Activated CD8-positive, alpha-beta memory T cell treated with anti-CD3 and anti-CD28 coated beads for 24 hours (primary cell): ENCODE measurements at regions not wholly inside any gene's neighbourhood (a gene's known extent, or its start where the extent isn't known, plus 50 kb on each side); places are given as distances from the start of the nearest gene placed in this dataset.

Source experiments
- DNase-seq: peaks from one replicate; pipeline ENCODE4 v3.0.0-alpha.2; 2020

DNA sequence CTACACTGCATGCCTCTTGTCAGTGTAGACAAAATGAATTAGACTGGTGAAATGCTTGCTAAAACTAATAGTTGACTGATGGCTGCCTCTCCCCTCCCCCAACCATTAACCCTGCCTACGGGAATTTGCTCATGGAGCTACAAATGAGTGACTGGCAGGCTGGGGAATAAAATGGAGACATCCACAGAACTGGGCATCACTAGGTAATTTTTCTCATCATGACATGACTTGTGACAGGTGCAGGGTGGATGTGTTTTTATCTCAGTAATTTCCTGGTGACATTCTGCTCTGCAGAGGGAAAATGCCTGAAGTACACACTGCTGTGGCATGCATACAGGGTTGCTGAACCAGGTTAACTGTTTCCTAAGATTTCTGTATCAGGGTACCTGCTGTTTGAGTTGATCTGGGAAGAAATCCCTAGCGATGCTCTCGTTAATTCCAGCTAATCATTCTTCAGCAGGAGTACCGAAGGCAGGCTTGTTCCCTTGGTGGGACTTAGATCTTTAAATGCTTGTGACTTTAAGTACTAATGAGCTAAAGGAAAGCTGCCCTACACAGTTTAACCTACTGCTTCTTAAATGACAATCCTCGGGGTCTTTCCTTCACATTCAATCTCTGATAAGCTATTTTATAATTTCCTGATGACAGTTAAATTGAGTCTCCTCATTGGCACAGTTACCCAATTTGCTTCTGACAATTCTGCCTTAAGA, 376.3 kb upstream of the LCORL start:
- no peak for DNase-seq

GRCh38 chr4:18394656-18395055, 373.1 kb upstream of the LCORL start:
- DNase-seq = no peak

DNA sequence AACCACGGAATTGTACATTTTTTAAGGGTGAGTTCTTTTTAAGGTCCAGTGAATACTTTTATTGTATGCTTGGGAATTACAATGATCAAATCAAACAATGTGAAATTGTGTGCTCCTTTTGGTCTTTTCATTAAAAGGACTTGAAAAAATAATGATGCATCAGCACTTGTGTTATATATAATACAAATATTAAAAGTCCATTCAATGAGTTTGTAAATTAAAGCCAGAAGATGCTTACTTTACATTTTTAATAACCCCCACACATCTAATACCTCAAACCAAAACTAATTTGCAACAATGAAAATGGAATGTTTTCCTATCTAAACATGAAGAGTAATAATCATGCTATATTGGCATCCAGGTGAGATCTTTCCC, 369.8 kb upstream of the LCORL start:
- DNase-seq = no peak

- DNase-seq = no peak
Observed at GRCh38 chr4:18390655-18391353, 369.2 kb upstream of the LCORL start.

DNA sequence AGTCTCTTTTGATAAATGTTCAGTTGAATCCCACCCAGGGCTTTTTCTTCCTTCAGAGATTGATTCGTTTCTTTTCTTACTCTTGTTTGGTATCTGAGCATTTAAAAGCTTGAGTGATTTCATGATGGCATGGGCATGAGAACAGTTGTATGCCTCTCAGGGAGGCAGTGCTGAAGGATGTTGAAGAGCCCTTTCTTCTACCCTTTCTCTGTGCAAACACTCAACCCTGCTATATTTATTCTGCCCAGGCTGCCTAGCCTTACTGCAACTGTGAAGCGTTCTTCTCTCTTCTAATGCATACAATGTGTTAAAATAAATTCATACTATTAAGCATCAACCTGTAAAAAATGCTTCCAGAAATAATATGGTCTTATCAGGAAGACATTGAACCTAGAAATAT, 367.6 kb upstream of the LCORL start:
- no peak for DNase-seq

DNA sequence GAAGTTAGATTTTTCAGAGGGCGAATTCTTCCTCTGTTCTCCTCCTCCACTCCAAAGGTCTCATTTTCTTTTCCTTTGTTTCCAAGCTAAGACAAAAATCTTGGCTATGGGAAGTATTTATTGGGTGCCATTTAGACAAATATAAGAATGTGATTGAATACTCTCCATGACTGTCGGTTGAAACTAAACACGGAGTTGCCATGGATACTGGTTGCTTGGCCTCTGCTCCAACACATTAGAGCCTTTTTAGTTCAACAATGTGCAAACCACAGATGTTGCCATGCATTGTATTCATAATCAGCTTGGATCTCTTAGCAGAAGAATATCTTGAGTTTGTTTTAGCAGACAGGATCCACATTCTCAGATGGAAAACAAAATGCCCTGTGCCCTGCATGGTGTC, 366.5 kb upstream of the LCORL start:
- no peak for DNase-seq

DNA sequence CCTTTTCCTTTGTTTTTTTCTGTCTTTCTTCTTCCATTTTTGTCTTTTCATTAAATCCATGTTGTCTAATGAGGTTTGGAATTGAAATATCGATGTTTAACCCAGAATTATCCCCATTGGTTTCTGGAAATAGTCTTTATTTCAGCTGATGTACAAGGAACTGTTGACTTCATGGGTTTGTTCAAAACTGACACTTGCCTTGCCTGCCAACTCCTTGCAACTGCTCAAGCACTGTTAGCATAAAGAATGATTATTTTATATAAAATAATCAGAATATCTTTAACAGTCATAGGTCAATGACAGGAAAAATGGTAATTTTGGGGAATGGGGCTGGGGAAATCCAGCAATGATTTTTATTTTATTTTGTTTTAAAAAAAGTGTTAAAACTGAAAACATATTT, 359.6 kb upstream of the LCORL start:
- DNase-seq = no peak

- no peak for DNase-seq
Observed at GRCh38 chr4:18369561-18369960, 348.0 kb upstream of the LCORL start.

DNA sequence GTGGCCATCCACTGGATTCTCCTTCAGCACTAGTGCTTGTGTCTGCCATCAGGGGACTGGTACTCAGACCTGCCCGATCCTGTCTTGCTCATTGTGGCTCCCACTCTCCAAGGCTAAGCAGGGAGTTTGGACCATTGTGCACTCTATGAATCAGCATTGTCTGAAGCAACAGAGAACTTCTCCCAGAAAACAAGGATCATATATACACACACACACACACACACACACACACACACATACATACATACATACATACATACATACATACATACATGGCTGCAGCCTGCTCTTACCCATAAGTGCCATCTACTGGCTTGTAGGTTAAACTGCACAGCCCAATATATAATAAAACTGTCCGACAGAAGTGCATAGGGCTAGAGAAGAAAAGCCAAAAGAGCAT, 345.3 kb upstream of the LCORL start:
- no peak for DNase-seq

DNA sequence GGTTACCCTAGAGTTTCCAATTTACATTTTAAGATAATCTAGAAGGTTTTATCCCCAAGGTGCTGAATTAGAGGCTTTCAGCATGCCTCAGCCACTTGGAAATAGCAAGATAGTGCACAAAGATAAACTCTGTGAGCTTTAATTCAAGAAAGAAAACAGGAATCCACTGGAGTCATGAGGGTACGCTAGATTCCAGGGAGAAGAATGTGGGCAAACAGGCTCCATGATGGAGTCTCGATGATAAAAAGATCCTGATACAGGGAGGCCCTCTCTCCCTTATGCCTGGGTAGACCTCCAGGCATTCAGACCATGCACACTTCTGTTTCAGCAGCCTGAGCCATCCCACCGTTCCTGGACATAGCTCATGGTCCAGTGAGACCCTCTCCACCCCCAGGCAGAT, 344.6 kb upstream of the LCORL start:
- no peak for DNase-seq

GRCh38 chr4:18343581-18343980, 322.0 kb upstream of the LCORL start:
- no peak for DNase-seq

DNA sequence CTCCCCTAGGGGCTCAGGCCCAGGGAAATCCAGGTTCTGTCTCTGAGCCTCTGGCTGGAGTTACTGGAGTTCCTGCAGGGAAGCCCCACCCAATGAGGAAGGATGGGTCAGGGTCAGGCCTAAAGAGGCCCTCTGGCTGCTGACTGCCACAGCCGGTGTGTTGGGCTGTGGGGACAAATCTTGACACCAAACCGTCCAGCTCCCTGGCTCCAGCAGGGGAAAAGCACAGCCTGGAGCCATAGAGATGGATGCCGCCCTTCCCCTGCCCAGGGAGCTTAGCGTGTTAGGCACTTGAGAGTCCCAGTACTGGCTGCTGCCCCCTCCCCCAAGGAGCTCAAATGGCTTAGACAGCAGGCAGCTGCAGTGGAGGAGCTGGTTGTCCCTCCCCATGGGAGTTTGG, 321.3 kb upstream of the LCORL start:
- no peak for DNase-seq

- no peak for DNase-seq
Observed at GRCh38 chr4:18321956-18322530, 300.5 kb upstream of the LCORL start.

GRCh38 chr4:18319431-18319830, 297.9 kb upstream of the LCORL start:
- DNase-seq = no peak

- no peak for DNase-seq
Observed at GRCh38 chr4:18318682-18319388, 297.3 kb upstream of the LCORL start.

DNA sequence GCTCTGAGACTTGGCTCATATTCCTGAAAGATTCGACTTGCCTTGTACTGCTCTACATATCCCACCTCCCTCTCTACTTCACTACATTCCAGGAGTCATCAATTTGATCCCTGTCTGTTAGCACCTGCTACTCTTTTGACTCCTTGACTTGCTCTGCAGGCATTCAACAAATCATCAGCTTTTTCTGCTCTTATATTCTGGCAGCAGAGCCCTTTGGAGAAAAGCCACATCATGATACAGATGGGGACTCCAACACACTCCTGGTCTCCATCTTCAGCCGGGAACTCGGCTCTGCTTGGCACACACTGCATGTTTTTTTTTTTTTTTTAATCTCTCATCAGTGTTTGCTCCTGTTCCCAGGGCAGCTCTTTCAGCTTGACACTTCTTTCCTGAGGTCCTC, 293.2 kb upstream of the LCORL start:
- no peak for DNase-seq

- no peak for DNase-seq
Observed at GRCh38 chr4:18297684-18298083, 276.1 kb upstream of the LCORL start.

GRCh38 chr4:18296411-18296810, 274.9 kb upstream of the LCORL start:
- DNase-seq = no peak

DNA sequence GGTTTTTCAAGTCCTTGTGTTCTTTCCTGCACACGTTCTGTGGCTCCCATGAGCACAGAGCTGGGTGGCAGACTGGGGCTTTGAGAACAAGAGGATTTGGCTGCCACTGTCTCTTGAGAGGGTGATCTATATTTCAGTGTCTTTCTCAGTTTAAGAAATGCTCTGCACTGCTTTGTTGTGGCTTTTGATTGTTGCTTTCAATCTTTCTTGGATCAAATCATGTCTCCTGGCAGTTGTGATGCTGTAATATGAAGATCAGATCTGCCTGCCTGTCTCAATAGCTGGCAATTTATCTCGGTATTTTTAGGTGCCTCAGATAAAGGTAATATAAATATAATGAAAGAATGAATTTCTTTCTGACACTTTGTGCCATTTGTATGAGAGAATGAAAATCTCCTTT, 273.3 kb upstream of the LCORL start:
- no peak for DNase-seq

- no peak for DNase-seq
Observed at GRCh38 chr4:18294021-18294420, 272.5 kb upstream of the LCORL start.

GRCh38 chr4:18292411-18292810, 270.9 kb upstream of the LCORL start:
- DNase-seq = no peak

GRCh38 chr4:18291981-18292380, 270.4 kb upstream of the LCORL start:
- no peak for DNase-seq

- DNase-seq = no peak
Observed at GRCh38 chr4:18291256-18291655, 269.7 kb upstream of the LCORL start.

GRCh38 chr4:18285357-18285756, 263.8 kb upstream of the LCORL start:
- no peak for DNase-seq
